ENCODE measurements at regions not wholly inside any gene's neighbourhood (a gene's known extent, or its start where the extent isn't known, plus 50 kb on each side); places are given as distances from the start of the nearest gene placed in this dataset.

DNA sequence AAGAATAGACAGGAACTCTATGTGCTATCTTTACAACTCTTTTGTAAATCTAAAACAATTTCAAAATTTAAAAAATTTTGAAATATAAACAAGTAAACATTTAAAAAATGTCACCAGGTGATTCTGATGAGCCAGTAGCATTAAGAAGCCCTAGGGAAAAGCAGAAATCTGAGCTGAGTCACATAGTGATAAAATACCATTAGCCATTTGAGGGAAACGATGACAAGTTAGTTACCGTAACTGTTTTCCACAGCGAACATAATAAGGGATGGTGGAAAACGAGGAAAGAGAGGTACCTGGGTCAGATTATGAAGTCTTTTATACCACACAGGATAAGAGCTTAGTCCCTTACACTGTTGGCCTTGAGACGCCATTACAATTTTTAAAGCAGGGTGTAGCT lies 55.5 kb downstream of the PRR15 start:
- no peak overlapping the region for H3K27ac Mint-ChIP-seq (ENCODE audit: unreplicated experiment)
- no peak for TF ChIP-seq CTCF (IDR thresholded peaks at IDR 0.05)
- DNase-seq (ENCODE audit: extremely low spot score, unreplicated experiment), result no peak
- no peaks in the 10 kb centered on the region for H3K9me3 Mint-ChIP-seq (ENCODE audit: unreplicated experiment)
- peaks cover 19% of the 10 kb centered on the region for H3K4me1 Mint-ChIP-seq (ENCODE audit: unreplicated experiment)
- H3K4me3 Mint-ChIP-seq (ENCODE audit: unreplicated experiment), result no peak overlapping the region
- no peaks in the 10 kb centered on the region for H3K27me3 Mint-ChIP-seq (ENCODE audit: unreplicated experiment)
- no peaks in the 10 kb centered on the region for H3K36me3 Mint-ChIP-seq (ENCODE audit: unreplicated experiment)

- Mint-ChIP-seq H3K36me3 (ENCODE audit: unreplicated experiment) (no peaks in the 10 kb centered on the region), H3K9me3 (ENCODE audit: unreplicated experiment) (no peaks in the 10 kb centered on the region), H3K27ac (ENCODE audit: unreplicated experiment) (no peak overlapping the region), H3K27me3 (ENCODE audit: unreplicated experiment) (no peaks in the 10 kb centered on the region), H3K4me1 (ENCODE audit: unreplicated experiment) (peaks cover 17% of the 10 kb centered on the region), H3K4me3 (ENCODE audit: unreplicated experiment) (no peak overlapping the region)
- DNase-seq (ENCODE audit: extremely low spot score, unreplicated experiment), result no peak
- no peak for TF ChIP-seq CTCF (IDR thresholded peaks at IDR 0.05)
Observed at GRCh38 chr7:29619848-29620555, 56.4 kb downstream of the PRR15 start.

- H3K36me3 Mint-ChIP-seq (ENCODE audit: unreplicated experiment), result no peaks in the 10 kb centered on the region
- no peak overlapping the region for H3K27ac Mint-ChIP-seq (ENCODE audit: unreplicated experiment)
- H3K4me1 Mint-ChIP-seq (ENCODE audit: unreplicated experiment), result peaks cover 17% of the 10 kb centered on the region
- no peak for DNase-seq (ENCODE audit: extremely low spot score, unreplicated experiment)
- no peak for TF ChIP-seq CTCF (IDR thresholded peaks at IDR 0.05)
- H3K27me3 Mint-ChIP-seq (ENCODE audit: unreplicated experiment), result no peaks in the 10 kb centered on the region
- no peak overlapping the region for H3K4me3 Mint-ChIP-seq (ENCODE audit: unreplicated experiment)
- H3K9me3 Mint-ChIP-seq (ENCODE audit: unreplicated experiment), result no peaks in the 10 kb centered on the region
Observed at GRCh38 chr7:29620556-29620930, 56.9 kb downstream of the PRR15 start.

DNA sequence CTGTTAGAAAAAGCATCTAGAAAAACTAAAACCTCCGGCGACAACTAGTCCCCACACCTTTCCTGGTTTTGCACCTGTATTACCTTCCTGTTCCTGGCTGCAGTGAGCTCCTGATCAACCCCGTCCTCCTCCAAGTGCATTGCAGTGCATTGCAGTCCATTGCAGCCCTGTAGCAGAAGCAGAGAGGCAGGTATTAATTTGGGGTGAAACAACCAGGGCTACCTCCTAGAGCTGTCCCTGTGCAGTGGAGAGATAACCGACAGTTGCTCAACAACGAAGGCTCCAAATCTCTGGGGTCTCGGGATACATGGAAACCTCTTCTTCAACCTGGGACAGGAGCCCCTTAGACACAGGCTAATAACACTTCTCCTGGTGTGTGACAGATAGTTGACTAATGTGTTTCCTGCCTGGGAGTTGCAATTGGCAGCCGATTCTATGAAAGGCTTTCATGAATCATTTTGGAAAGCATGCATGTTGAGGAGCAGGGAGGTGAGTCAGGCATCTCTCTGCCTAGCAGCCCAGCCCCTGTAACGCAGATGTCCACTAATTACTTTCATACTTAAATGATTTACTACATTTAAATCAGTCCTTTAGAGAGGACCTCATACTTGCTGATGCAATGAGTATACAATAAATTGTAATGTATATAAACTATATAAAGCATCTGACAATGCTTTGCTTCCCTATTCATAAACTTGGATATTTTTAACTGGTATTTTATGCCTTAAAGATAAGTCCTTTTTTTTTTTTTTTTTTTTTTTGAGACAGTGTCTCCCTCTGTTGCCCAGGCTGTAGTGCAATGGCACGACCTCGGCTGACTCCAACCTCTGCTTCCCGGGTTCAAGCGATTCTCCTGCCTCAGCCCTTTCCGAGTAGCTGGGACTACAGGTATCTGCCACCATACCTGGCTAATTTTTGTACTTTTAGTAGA lies 59.0 kb downstream of the PRR15 start:
- Mint-ChIP-seq H3K9me3 (ENCODE audit: unreplicated experiment) (no peaks in the 10 kb centered on the region), H3K27me3 (ENCODE audit: unreplicated experiment) (no peaks in the 10 kb centered on the region), H3K4me1 (ENCODE audit: unreplicated experiment) (peaks cover 17% of the 10 kb centered on the region), H3K36me3 (ENCODE audit: unreplicated experiment) (no peaks in the 10 kb centered on the region), H3K4me3 (ENCODE audit: unreplicated experiment) (no peak overlapping the region), H3K27ac (ENCODE audit: unreplicated experiment) (peak overlapping the region; percentile 40)
- TF ChIP-seq CTCF (IDR thresholded peaks at IDR 0.05), result no peak
- no peak for DNase-seq (ENCODE audit: extremely low spot score, unreplicated experiment)

DNA sequence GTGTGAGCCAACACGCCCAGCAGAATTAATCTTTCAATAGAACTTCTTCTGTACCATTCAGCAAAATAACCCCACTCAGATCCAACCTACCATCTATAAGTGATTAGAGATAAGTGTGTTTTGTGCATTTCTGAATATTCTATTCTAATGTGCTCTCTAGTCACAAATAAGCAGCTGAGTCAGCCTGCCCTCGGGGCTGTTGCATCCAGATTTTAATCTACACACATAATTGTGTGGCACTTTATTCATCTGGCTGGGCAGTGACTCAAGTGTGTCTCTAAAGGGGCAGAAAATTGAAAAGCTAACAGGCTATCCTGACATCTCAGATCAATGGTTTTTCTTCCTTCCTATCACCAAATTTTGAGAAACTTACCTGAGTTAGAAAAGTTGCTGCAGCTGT lies 60.3 kb downstream of the PRR15 start:
- Mint-ChIP-seq H3K9me3 (ENCODE audit: unreplicated experiment) (no peaks in the 10 kb centered on the region), H3K27me3 (ENCODE audit: unreplicated experiment) (peaks cover 2% of the 10 kb centered on the region), H3K36me3 (ENCODE audit: unreplicated experiment) (no peaks in the 10 kb centered on the region), H3K4me3 (ENCODE audit: unreplicated experiment) (no peak overlapping the region), H3K27ac (ENCODE audit: unreplicated experiment) (no peak overlapping the region), H3K4me1 (ENCODE audit: unreplicated experiment) (peaks cover 17% of the 10 kb centered on the region)
- TF ChIP-seq CTCF (IDR thresholded peaks at IDR 0.05), result no peak
- DNase-seq (ENCODE audit: extremely low spot score, unreplicated experiment), result no peak

All from osteocyte (in vitro differentiated cells).